Gastrocnemius medialis (tissue), 4 donors: ENCODE measurements at regions not wholly inside any gene's neighbourhood (a gene's known extent, or its start where the extent isn't known, plus 50 kb on each side); places are given as distances from the start of the nearest gene placed in this dataset.

Experiments used
- POLR2A ChIP-seq, 2 donors: fragments of 450-650 bp; IDR thresholded peaks; one replicate each; pipeline ENCODE4 v1.6.1; 2017; ENCODE audit warnings: antibody characterized with exemption in 2 of 2, mild to moderate bottlenecking in 2 of 2, moderate library complexity in 2 of 2
- TF ChIP-seq, protein P1 (sequence below), 5 experiments: fragments of 450-650 bp in 3 of 5; fragments of 200-600 bp in 2 of 5; sonication (generic) in 2 of 5; IDR thresholded peaks in 4 of 5; conservative IDR thresholded peaks in 1 of 5; 1 replicate in 4 of 5; 2 replicates in 1 of 5; pipeline ENCODE4 v1.5.1; 2016 to 2019; ENCODE audit warnings: antibody characterized with exemption in 5 of 5, mild to moderate bottlenecking in 3 of 5, moderate library complexity in 3 of 5

DNA sequence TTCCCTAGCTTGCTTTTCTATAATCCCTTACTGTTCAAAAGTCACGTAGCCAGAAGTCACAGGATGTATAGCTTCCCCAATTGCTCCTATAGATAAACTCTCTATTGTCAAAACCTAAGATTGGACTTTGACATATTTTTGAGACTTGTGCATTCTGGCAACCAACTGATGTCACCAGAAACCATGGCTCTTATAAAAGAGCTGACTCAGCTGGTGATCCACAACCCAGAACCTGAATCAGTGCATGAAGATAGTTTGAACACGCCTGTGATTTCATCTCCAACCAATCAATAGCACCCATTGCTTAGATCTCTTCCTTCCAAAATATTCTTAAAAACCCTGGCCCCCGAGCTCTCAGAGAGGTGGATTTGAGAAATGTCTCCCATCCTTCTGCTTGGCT is 639.9 kb upstream of the PIK3C3 start:
- TF ChIP-seq POLR2A (IDR thresholded peaks at IDR 0.05) = no peak
- TF ChIP-seq, protein P1, sequence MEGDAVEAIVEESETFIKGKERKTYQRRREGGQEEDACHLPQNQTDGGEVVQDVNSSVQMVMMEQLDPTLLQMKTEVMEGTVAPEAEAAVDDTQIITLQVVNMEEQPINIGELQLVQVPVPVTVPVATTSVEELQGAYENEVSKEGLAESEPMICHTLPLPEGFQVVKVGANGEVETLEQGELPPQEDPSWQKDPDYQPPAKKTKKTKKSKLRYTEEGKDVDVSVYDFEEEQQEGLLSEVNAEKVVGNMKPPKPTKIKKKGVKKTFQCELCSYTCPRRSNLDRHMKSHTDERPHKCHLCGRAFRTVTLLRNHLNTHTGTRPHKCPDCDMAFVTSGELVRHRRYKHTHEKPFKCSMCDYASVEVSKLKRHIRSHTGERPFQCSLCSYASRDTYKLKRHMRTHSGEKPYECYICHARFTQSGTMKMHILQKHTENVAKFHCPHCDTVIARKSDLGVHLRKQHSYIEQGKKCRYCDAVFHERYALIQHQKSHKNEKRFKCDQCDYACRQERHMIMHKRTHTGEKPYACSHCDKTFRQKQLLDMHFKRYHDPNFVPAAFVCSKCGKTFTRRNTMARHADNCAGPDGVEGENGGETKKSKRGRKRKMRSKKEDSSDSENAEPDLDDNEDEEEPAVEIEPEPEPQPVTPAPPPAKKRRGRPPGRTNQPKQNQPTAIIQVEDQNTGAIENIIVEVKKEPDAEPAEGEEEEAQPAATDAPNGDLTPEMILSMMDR (IDR thresholded peaks at IDR 0.05 in 4 of 5, conservative IDR thresholded peaks at IDR 0.05 in 1 of 5) = no peak
